Gastroesophageal sphincter (tissue), 4 donors: ENCODE measurements at regions not wholly inside any gene's neighbourhood (a gene's known extent, or its start where the extent isn't known, plus 50 kb on each side); places are given as distances from the start of the nearest gene placed in this dataset.

Experiments
- ATAC-seq: fragments of 150-250 bp; one replicate; pipeline ENCODE4 v1.9.1; 2016; ENCODE audit warnings: mild to moderate bottlenecking, moderate library complexity
- H3K27ac ChIP-seq, 4 donors: fragments of 200-600 bp; sonication (generic) in 3 of 4; 1 replicate in 3 of 4; 2 replicates in 1 of 4; pipeline ENCODE4 v1.5.1; 2016 to 2019
- H3K27me3 ChIP-seq: fragments of 200-600 bp; sonication (generic); one replicate; pipeline ENCODE4 v1.5.1; 2019
- H3K36me3 ChIP-seq, 2 donors: fragments of 200-600 bp; sonication (generic); one replicate each; pipeline ENCODE4 v1.5.1; 2019; ENCODE audit warnings: control low read depth in 1 of 2
- H3K4me1 ChIP-seq, 3 donors: fragments of 200-600 bp; sonication (generic); 1 replicate in 2 of 3; 2 replicates in 1 of 3; pipeline ENCODE4 v1.5.1; 2016 to 2019; ENCODE audit warnings: control low read depth in 2 of 3
- H3K4me3 ChIP-seq, 2 donors: fragments of 200-600 bp; sonication (generic); one replicate each; pipeline ENCODE4 v1.5.1; 2019; ENCODE audit warnings: mild to moderate bottlenecking in 1 of 2, moderate library complexity in 1 of 2
- H3K9me3 ChIP-seq, 3 donors: fragments of 200-600 bp; sonication (generic); one replicate each; pipeline ENCODE4 v1.5.1; 2017 to 2019; ENCODE audit warnings: control low read depth in 2 of 3
- CTCF ChIP-seq, 4 experiments: fragments of 200-600 bp in 2 of 4; fragments of 450-650 bp in 2 of 4; sonication (generic) in 1 of 4; IDR thresholded peaks; one replicate each; pipeline ENCODE4 v1.5.1; 2017 to 2019; ENCODE audit warnings: antibody characterized with exemption in 4 of 4, mild to moderate bottlenecking in 2 of 4, moderate library complexity in 2 of 4
- EP300 ChIP-seq: sonication (generic); formaldehyde crosslinking; IDR thresholded peaks from one replicate; pipeline ENCODE4 v1.6.1; 2017; ENCODE audit warnings: antibody characterized with exemption, mild to moderate bottlenecking
- POLR2A ChIP-seq, 2 donors: fragments of 450-650 bp; IDR thresholded peaks; one replicate each; pipeline ENCODE4 v1.6.1; 2017; ENCODE audit warnings: antibody characterized with exemption in 2 of 2, mild to moderate bottlenecking in 2 of 2, moderate library complexity in 1 of 2
- POLR2AphosphoS5 ChIP-seq: sonication (generic); formaldehyde crosslinking; IDR thresholded peaks from one replicate; pipeline ENCODE4 v1.6.1; 2017; ENCODE audit warnings: antibody characterized with exemption
- WGBS, 2 donors: methylation state at CpG; one replicate each; pipeline ENCODE4 v1.1.5; 2018; ENCODE audit warnings: low coverage in 1 of 2; 5-methylcytosine and 5-hydroxymethylcytosine counted together

- Histone ChIP-seq H3K27me3 (no peaks in the 10 kb centered on the region), H3K4me3 (no peak overlapping the region), H3K36me3 (no peaks in the 10 kb centered on the region), H3K27ac (no peak overlapping the region), H3K9me3 (no peaks in the 10 kb centered on the region), H3K4me1 (peaks cover 0 to 6% (median 0%) of the 10 kb centered on the region in 3 donors)
- ATAC-seq: no peak
- TF ChIP-seq EP300 (no peak), POLR2A (IDR thresholded peaks at IDR 0.05) (no peak), POLR2AphosphoS5 (no peak), CTCF (IDR thresholded peaks at IDR 0.05) (no peak)
- WGBS, 2 donors: 91 to 100% methylated on average over 2 to 3 of the region's 3 CpGs
These were observed 52.0 kb upstream of the GRAMD1B start for GRCh38 chr11:123378096-123378495.

- no peak for ATAC-seq
- Histone ChIP-seq H3K4me1 (peaks cover 0 to 6% (median 0%) of the 10 kb centered on the region in 3 donors), H3K36me3 (no peaks in the 10 kb centered on the region), H3K27me3 (no peaks in the 10 kb centered on the region), H3K4me3 (no peak overlapping the region), H3K27ac (no peak overlapping the region), H3K9me3 (no peaks in the 10 kb centered on the region)
- WGBS, 2 donors: 56 to 63% methylated on average over 4 to 5 of the region's 5 CpGs
- TF ChIP-seq CTCF (IDR thresholded peaks at IDR 0.05) (no peak), POLR2A (IDR thresholded peaks at IDR 0.05) (no peak), POLR2AphosphoS5 (no peak), EP300 (no peak)
These were observed 52.7 kb upstream of the GRAMD1B start for GRCh38 chr11:123377355-123377754.

- Histone ChIP-seq H3K27me3 (no peaks in the 10 kb centered on the region), H3K9me3 (no peaks in the 10 kb centered on the region), H3K27ac (no peak overlapping the region), H3K4me1 (peaks cover 0 to 6% (median 0%) of the 10 kb centered on the region in 3 donors), H3K36me3 (no peaks in the 10 kb centered on the region), H3K4me3 (no peak overlapping the region)
- TF ChIP-seq POLR2A (IDR thresholded peaks at IDR 0.05) (no peak), POLR2AphosphoS5 (no peak), CTCF (IDR thresholded peaks at IDR 0.05) (no peak), EP300 (no peak)
- WGBS, 2 donors: 63 to 92% methylated on average over 3 of the region's 3 CpGs
- ATAC-seq: no peak
These were observed 54.2 kb upstream of the GRAMD1B start for GRCh38 chr11:123375832-123376231.

GRCh38 chr11:123374622-123374968, 55.5 kb upstream of the GRAMD1B start:
- no peaks in the 10 kb centered on the region for H3K27me3 ChIP-seq
- 62 to 75% methylated on average over 5 of the region's 5 CpGs for whole genome bisulfite sequencing, 2 donors
- no peak for ATAC-seq

More at GRCh38 chr11:123374622-123374968, 55.5 kb upstream of the GRAMD1B start:
- Histone ChIP-seq H3K36me3 (no peaks in the 10 kb centered on the region), H3K4me1 (peaks cover 0 to 6% (median 0%) of the 10 kb centered on the region in 3 donors), H3K4me3 (no peak overlapping the region), H3K27ac (no peak overlapping the region), H3K9me3 (no peaks in the 10 kb centered on the region)
- TF ChIP-seq EP300: no peak
- TF ChIP-seq POLR2AphosphoS5: no peak
- no peak for TF ChIP-seq CTCF (IDR thresholded peaks at IDR 0.05)
- TF ChIP-seq POLR2A (IDR thresholded peaks at IDR 0.05): no peak
